SK-N-MC (cell line): ENCODE measurements at regions not wholly inside any gene's neighbourhood (a gene's known extent, or its start where the extent isn't known, plus 50 kb on each side); places are given as distances from the start of the nearest gene placed in this dataset.

Source experiments
- EZH2 ChIP-seq: fragments of 200-600 bp; sonication (generic); IDR thresholded peaks from one replicate; pipeline ENCODE4 v1.6.1; 2017; ENCODE audit warnings: antibody characterized with exemption
- FOXP2 ChIP-seq: optimal IDR thresholded peaks from 2 replicates; pipeline ENCODE3; 2011; ENCODE audit warnings: mild to moderate bottlenecking, moderate library complexity; ENCODE audit not compliant: insufficient read depth; ENCODE audit errors: extremely low read length, control extremely low read depth
- POLR2AphosphoS5 ChIP-seq: IDR thresholded peaks from 2 replicates; pipeline ENCODE4 v1.6.1; 2012; ENCODE audit warnings: mild to moderate bottlenecking, low read depth, low read length, borderline replicate concordance

DNA sequence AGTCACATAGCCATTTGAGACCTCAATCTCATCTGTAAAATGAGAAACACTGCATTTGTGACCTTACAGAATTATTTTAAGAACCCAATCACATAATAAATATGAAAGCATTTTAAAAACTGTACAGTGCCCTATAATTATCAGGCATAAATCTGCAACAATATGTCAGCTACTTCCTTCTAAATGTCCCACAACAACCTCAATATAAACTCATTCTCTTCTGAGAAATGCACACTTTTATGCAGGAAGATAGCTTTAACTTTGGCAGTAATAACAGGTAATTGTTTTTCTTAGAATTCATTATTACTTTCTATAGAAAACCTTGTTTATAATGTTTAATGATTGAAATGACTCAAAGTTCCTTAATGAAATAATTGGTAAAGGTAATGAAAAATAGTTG is 400.7 kb upstream of the AGTR1 start:
- TF ChIP-seq EZH2 = no peak
- TF ChIP-seq POLR2AphosphoS5 = no peak
- no peak for TF ChIP-seq FOXP2
